Inflammatory macrophage (primary cell): ENCODE measurements at regions not wholly inside any gene's neighbourhood (a gene's known extent, or its start where the extent isn't known, plus 50 kb on each side); places are given as distances from the start of the nearest gene placed in this dataset.
A peak's percentile ranks its signal among the peaks of the same experiment; 100 is the strongest.
"Not testable (repeated sequence)": the region's sequence is repeated elsewhere in the genome, so short reads cannot be mapped to it uniquely, and the experiment has no call there.

Experiments used
- DNase-seq, 2 donors: peaks; one replicate each; pipeline ENCODE4 v3.0.0-alpha.2; 2020 to 2022

DNA sequence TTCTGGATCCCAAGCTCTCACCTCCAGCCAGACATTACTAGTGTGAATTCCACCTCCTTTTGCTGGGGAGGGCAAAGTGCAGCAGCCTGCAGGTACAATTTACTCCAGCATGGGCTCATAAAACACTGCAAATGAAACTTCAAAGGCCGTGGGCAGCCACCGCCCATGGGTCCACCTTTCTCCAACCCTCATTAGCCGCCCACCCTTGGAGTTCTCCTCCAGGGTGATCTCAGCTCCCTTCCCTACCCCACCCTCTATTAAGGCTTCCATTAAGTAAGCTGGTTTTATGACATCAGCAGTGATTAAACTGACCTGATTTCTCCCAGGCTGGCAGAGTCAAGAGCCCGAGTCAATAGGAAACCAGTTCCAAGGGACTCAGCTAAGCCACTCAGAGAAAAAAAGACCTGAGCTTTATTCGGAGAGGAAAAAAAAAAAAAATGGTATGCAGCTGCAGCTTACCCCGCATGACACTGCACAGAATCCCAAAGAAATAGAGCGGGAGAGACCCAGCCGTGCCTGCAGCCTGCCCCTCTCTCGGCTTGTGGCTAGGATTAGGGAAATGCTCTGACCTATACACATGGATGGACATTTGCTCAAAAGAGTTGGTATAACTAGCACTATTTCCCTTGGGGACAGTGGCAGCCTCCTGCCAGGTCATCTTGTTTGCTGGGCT is 319.6 kb downstream of the PTTG2 start:
- no peak for DNase-seq

DNA sequence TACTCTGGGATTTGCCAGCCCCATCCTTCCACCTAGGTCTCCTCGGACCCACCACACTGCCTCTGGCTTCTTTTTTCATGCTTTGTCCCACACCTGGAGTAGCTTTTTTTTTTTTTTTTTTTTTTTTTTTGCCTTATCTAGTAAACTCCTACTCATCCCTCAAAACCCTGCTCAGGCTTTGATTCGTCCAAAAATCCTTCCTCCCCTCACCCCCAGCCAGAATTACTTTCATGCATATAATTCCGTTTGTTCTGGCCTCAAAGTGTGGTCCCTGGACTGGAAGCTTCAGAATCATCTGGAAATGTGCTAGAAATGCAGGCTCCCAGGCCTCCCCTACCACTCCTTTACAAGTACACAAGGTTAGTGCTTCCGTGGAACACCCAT is 320.1 kb downstream of the PTTG2 start:
- no peak for DNase-seq

DNA sequence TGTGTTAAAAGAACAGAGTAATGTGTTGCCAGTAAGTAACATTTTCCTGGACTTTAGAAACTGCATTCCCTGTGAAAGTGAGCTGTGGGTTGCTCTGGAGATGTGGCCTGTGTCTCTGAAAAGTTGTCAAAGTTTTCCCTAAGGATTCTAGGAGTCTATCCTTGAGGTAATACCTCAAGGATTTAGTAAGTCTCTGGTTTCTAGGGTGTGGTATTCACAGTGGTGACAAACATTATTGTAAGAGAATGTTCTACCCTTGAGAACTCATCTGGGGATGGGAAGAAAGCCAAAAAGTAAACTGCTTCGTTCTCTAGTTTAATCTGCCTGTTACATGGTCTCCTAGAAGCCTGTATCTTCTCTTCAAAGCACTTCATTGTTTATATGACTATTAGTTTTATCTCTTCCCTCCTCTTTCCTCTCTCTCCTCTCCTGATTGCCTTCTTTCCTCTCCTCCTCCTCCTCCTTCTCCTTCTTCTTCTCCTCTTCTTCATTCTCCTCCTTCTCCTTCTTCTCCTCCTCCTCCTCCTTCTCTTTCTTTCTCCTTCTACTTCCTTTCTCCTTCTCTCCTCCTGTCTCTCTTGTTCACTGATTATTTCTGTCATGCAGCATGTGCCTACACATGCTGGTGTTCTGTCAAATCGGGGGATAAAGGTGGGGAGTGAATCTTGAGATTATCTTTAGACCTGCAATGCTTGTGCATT is 321.3 kb downstream of the PTTG2 start:
- DNase-seq: no peak

GRCh38 chr4:38283724-38284123 is 323.5 kb downstream of the PTTG2 start:
- DNase-seq: peak; percentile 81 to 88

DNA sequence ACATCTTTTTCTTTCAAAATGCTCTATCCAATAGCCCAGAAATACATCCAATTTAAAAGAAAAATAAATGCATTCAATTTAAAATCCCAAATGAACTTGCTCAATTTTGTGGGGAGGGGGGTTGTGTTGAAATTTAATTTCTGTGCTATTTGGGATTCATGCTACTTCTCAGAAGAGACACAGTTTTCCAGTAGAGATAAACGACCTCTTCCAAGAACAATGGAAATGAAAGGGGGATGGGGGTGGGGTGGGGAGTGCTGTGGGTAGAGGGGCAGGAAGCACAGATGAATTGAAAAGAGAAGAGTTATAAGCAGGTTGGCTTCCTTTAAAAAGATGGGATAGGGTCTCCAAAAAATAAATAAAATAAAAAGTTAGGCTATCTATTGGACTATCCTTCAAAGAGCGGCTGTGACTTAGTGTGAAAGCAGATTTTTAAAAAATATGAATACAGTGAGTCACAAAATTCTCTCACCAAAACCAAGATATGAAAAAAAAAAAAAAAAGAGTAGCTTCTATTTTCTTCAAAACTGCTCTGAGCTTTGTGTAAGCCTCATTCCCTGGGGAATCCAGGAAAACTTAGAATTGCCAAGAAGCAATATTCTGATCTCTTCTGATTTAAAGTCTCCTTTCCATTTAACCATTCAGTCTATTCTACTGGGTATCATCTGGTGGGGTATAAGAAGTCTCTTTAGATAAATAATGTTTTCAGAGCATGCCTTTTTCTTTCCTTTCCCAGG is 324.3 kb downstream of the PTTG2 start:
- no peak for DNase-seq

- DNase-seq: no peak
Observed at GRCh38 chr4:38287101-38287851, 327.1 kb downstream of the PTTG2 start.

GRCh38 chr4:38289553-38289952 is 329.4 kb downstream of the PTTG2 start:
- DNase-seq: no peak

DNA sequence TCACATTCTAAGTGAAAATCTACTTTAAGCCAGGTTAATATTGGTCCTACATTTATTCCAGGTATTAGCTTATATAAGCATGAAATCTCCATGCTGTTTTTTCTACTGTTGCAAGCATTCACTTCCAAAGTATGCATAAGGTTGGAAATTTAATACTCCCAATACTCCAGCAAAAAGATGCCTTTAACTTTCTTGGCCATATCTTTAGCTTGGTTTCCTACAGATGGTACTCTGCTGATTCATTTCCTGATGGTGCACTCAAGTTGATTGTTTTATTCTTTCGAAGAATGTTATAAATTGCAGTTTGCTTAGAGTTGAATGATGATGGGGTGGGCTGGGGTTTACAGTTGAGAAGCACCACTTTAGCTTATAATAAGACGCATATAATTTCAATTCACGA is 330.2 kb downstream of the PTTG2 start:
- no peak for DNase-seq

DNA sequence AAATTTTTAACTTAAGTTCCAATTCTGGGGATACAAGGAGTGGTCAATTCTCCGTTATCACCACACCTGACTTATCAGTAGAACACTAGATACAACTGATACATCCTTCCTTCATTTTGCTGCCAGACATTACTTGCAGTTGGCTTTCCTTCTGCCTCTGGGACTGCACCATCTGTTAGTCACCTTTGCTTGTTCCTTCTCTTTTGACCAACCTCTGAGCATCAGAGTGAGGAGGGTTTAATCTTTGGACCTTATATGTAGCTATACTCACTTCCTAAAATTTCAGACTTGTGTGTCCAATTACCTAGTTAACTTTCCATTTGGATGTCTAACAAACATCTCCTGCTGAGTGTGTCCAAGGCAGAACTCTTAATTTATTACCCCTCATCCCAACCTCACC is 330.7 kb downstream of the PTTG2 start:
- DNase-seq: no peak

GRCh38 chr4:38292529-38292928 is 332.3 kb downstream of the PTTG2 start:
- no peak for DNase-seq

- DNase-seq: no peak
Observed at GRCh38 chr4:38294238-38294637, 334.0 kb downstream of the PTTG2 start.

DNA sequence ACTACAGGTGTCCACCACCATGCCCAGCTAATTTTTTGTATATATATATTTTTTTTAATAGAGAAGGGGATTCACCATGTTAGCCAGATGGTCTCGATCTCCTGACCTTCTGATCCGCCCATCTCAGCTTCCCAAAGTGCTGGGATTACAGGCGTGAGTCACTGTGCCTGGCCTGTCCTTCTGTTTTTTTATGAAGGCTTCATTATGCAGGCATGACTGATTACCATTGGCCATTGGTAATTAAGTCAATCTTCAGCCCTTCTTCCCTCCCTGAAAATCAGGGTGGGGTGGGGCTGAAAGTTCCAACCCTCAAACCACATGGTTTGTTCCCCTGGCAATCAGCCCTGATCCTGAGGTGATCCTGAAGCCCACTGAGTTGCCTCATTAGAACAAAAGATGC is 336.9 kb downstream of the PTTG2 start:
- no peak for DNase-seq

- DNase-seq: no peak
Observed at GRCh38 chr4:38298868-38299713, 338.9 kb downstream of the PTTG2 start.

DNA sequence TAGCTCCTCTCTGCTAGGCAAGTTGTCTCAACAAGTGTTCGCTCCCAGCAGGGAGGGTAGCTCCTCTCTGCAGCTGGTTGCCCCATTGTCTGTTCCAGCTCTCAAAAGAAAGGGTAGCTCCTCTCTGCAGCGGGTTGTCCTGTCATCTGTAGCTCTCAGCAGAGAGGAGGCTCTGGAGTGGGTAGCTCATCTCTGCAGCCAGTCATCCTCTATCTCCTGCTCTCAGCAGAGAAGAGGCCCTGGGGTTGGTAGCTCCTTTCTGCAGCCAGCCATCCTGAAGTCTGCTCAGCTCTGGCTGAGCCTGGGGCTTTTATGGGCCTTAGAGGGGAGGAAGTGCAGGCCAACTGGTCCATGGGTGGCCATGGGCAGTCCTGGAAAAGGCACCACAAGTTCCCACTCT is 342.7 kb downstream of the PTTG2 start:
- DNase-seq: no peak

DNA sequence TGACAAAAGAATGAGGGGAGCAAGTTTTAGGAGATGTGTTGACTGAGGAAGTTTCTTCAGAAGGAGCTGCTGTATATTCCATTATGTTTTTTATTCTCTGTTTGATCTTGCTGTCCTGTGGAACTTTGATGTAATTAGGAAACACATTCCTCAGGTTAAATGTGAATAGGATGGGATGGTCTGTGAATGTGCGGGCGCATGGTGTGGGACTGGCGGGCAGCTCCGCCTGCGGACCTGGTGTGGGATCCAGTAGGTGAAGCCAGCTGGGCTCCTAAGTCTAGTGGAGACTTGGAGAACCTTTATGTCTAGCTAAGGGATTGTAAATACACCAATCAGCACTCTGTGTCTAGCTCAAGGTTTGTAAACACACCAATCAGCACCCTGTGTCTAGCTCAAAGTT is 344.3 kb downstream of the PTTG2 start:
- not testable (repeated sequence) for DNase-seq

- no peak for DNase-seq
Observed at GRCh38 chr4:38306482-38307071, 346.4 kb downstream of the PTTG2 start.

GRCh38 chr4:38308728-38309311 is 348.6 kb downstream of the PTTG2 start:
- no peak for DNase-seq

DNA sequence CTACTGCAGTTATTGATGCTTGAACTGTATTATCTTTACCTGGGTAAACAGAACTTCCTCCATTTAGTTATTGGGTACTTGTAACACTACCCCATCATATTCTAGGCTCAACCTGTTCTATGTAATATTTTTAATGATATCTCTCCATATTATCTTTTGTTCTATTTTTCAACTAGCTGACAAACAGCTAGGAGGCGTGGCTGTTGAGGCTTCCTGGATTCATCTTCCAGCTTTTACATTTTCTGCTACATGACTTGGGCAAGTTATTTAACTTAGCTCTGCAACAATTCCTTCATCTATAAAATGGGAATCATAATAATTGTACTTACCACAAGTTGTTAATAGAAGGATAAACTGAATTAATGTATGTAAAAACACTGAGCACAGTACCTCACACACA is 349.3 kb downstream of the PTTG2 start:
- no peak for DNase-seq

DNA sequence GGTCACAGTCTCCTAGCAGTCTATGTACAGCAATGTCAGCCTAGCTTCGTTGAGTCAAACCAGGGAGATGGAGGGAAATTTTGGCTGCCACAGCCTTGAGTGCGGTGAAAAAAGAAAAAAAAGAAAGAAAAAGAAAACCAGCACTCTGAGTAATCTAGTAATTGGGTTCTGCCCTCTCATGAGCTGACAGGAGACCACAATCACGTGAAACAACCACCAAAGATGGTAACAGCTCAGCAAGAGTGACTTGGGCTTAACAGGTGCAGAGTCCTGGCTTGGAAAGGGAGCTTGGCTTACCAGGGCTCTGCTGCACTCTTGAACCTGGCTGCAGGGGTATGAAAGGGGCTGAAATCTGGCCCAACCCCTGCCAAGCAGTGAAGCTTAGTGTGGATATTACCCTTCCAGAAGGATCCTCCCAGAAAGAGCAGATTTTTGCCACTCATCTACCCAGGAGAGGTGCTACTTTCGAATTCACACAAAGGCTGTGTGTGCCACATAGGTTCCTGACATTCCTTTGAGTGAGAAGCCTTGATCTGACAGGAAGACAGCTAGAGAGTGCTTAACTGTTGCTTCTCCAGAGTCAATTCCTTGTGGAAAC is 350.3 kb downstream of the PTTG2 start:
- no peak for DNase-seq

DNA sequence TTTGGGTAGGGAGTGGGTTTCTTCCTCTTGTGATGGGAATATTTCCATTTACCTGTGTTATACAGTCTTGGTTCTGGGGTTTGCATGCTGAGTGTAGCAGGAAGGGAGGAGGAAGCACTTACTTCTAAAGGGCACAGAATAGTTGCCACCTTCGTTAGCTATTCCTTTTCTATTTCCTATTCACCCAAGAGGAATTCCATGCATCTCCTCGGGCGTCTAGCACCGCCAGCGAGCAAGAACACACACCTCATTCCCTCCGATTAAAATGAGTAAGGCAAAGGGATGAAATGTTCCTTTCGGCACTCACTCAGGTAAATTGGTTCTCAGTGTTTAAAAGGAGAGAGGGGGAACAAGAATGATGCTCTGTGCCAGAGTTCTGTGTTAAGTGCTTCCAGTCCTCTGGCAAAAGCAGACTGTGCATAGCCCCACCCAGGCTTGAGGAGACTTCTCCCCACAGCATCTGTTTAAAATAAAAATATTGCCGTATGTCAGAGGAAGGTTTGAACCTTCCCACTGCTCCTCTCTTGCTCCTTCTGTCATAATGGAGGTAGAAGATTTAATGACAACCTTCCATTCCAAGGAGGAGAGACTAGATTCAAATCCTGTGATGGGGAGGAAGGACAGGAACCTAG is 351.4 kb downstream of the PTTG2 start:
- DNase-seq: no peak
